ENCODE measurements at regions not wholly inside any gene's neighbourhood (a gene's known extent, or its start where the extent isn't known, plus 50 kb on each side); places are given as distances from the start of the nearest gene placed in this dataset.

GRCh38 chr5:74099538-74100267, 473.7 kb downstream of the ARHGEF28 start:
- no peaks in the 10 kb centered on the region for H3K4me1 ChIP-seq (ENCODE audit: low read depth)
- no peak overlapping the region for H3K27ac ChIP-seq
- no peak for TF ChIP-seq CTCF (IDR thresholded peaks at IDR 0.05; ENCODE audit: low read depth, low read length)
- H3K4me3 ChIP-seq: no peak overlapping the region
- H3K27me3 ChIP-seq: no peaks in the 10 kb centered on the region
- DNase-seq (ENCODE audit: low read depth in 1 of 2, low spot score in 1 of 2): no peak
- no peaks in the 10 kb centered on the region for H3K9me3 ChIP-seq (ENCODE audit: low read depth)
- H3K36me3 ChIP-seq: no peaks in the 10 kb centered on the region

- H3K36me3 ChIP-seq: no peaks in the 10 kb centered on the region
- H3K4me3 ChIP-seq: no peak overlapping the region
- DNase-seq (ENCODE audit: low read depth in 1 of 2, low spot score in 1 of 2): no peak
- H3K27ac ChIP-seq: no peak overlapping the region
- TF ChIP-seq CTCF (IDR thresholded peaks at IDR 0.05; ENCODE audit: low read depth, low read length): no peak
- H3K9me3 ChIP-seq (ENCODE audit: low read depth): no peaks in the 10 kb centered on the region
- H3K27me3 ChIP-seq: no peaks in the 10 kb centered on the region
- H3K4me1 ChIP-seq (ENCODE audit: low read depth): no peaks in the 10 kb centered on the region
These were observed 472.9 kb downstream of the ARHGEF28 start for GRCh38 chr5:74098941-74099340.

GRCh38 chr5:74098456-74098855, 472.5 kb downstream of the ARHGEF28 start:
- H3K4me3 ChIP-seq: no peak overlapping the region
- no peak for DNase-seq (ENCODE audit: low read depth in 1 of 2, low spot score in 1 of 2)
- no peaks in the 10 kb centered on the region for H3K4me1 ChIP-seq (ENCODE audit: low read depth)
- no peak for TF ChIP-seq CTCF (IDR thresholded peaks at IDR 0.05; ENCODE audit: low read depth, low read length)
- H3K27ac ChIP-seq: no peak overlapping the region
- no peaks in the 10 kb centered on the region for H3K9me3 ChIP-seq (ENCODE audit: low read depth)
- H3K27me3 ChIP-seq: no peaks in the 10 kb centered on the region
- H3K36me3 ChIP-seq: no peaks in the 10 kb centered on the region

GRCh38 chr5:74096325-74096724, 470.3 kb downstream of the ARHGEF28 start:
- Histone ChIP-seq H3K4me3 (no peak overlapping the region), H3K36me3 (no peaks in the 10 kb centered on the region), H3K4me1 (ENCODE audit: low read depth) (no peaks in the 10 kb centered on the region), H3K9me3 (ENCODE audit: low read depth) (no peaks in the 10 kb centered on the region), H3K27ac (no peak overlapping the region), H3K27me3 (no peaks in the 10 kb centered on the region)
- TF ChIP-seq CTCF (IDR thresholded peaks at IDR 0.05; ENCODE audit: low read depth, low read length): no peak
- no peak for DNase-seq (ENCODE audit: low read depth in 1 of 2, low spot score in 1 of 2)

GRCh38 chr5:74095871-74096270, 469.9 kb downstream of the ARHGEF28 start:
- no peaks in the 10 kb centered on the region for H3K4me1 ChIP-seq (ENCODE audit: low read depth)
- no peaks in the 10 kb centered on the region for H3K36me3 ChIP-seq
- no peak for TF ChIP-seq CTCF (IDR thresholded peaks at IDR 0.05; ENCODE audit: low read depth, low read length)
- peak in 1 of 2 donors; percentile 38 for DNase-seq (ENCODE audit: low read depth in 1 of 2, low spot score in 1 of 2)
- H3K27me3 ChIP-seq: no peaks in the 10 kb centered on the region
- no peak overlapping the region for H3K27ac ChIP-seq
- H3K9me3 ChIP-seq (ENCODE audit: low read depth): no peaks in the 10 kb centered on the region
- H3K4me3 ChIP-seq: no peak overlapping the region

Measured in cardiac muscle cell (in vitro differentiated cells and primary cell).